NCI-H2227 treated with DMSO at 0.1 percent for 48 hours (cell line): ENCODE measurements at regions not wholly inside any gene's neighbourhood (a gene's known extent, or its start where the extent isn't known, plus 50 kb on each side); places are given as distances from the start of the nearest gene placed in this dataset.

ENCODE experiments used
- DNase-seq: peaks from one replicate; lab custom pipeline; 2025; lab: John Stamatoyannopoulos, UW

DNA sequence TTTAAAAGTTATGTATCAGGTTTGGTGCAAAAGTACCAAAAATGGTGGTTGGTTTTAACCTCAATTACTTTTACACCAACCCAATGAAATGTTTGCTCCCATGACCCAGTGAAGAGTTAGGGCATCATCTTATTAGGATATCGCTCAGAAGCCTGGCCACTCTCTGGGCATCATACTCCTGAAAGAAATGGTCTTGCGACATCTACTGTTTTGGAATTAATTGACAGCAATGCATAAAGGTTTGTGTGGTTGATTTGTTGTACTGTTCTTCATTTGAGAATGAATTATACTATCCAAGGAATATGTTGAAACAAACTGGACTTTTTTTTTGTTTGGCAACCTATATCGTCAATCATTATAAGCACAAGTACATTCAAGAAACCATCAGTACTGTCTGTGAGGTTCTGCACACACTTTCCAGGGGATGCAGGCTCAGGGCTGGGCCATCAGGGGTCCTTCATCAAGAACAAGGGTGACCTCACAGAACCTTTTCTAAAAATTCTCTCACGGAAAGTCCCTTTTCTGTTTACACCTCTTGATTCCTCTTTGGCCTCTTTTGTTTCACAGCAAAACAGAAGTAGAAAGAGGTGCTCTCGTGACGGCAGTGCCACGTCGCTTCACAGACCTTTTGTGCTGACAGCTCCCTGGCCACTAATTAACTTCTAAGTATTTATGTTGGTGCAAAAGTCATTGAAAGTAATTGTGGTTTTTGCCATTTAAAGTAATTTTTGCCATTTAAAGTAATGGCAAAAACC, 117.2 kb upstream of the KLF6 start:
- no peak for DNase-seq

GRCh38 chr10:3901370-3901769, 116.4 kb upstream of the KLF6 start:
- no peak for DNase-seq

GRCh38 chr10:3900391-3900790, 115.4 kb upstream of the KLF6 start:
- no peak for DNase-seq

DNA sequence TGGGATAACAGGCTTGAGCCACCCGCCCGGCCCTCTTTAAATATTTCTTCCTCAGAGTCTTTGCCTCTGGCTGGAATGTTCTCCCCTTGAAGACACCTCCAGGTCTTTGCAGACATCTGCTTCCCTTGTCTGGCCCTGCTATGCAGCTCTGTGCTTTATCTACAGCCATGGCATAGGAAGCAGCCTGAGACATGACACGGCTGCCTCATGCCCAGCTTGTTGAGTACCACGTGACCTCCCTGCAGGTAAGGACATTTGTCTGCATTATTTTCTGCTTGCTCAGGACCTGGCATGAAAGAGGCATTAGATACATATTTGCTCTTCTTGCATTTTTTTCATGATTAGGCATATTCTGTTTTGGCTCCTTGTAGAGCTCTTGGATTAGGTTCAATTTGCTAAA, 113.8 kb upstream of the KLF6 start:
- DNase-seq: no peak

- no peak for DNase-seq
Measured at GRCh38 chr10:3897156-3897555, 112.1 kb upstream of the KLF6 start.

- no peak for DNase-seq
Measured at GRCh38 chr10:3896161-3896560, 111.2 kb upstream of the KLF6 start.

DNA sequence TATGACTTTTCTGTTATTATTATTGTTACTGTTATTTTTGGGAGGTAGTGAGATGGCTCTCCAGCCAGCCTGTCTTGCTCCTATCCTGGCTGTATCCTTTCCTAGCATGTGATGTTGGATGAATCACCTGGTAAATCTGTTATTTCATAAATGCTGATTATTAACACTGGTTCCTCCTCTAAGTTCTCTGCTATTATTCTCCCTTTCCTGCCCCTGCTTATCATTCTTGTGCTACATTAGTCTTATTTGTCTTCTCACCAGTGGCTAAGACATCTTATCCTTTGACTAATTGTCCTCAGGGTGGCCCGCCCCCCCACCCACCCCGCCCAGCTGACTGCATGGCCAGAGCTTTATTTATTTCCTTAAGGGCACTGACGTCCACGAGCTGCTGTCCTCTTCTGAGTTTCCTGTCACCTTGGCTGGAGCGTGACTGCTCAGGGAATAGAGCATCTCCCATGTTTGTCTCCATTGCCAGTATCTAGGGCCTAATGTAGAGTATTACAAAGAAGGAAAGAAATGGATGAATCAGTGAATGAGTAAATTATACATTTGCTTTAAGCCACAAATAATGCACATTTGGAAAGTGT, 110.1 kb upstream of the KLF6 start:
- DNase-seq: no peak

DNA sequence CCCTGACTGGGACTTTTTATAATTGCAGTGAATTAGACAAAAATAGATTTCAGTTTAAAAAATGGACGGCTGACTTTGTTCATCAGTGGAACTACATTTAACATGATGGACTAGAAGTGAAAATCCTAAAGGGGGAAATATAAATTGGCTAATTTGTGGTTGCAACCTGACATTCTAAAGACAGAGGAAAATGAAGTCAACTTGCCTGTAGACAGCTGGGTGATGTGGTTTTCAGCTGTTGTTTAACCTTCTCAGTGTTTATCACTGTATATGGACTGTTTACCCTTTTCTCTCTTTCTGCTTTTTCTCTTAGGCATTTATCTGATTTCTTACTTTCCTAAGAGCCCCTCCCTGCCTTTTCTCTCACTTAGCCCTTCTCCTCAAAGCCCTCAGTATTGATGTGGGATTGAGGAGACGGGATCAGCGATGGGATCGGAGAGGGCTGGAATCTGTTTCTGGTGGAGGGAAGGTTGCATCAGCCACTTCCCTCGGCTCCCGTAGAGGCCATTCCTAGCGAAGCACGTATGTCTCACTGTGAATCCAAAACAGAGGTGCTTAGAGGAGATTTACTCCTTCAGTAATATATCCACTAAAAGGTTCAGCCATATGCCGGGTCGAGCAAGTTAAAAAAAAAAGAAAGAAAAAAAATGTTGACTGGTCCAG, 109.0 kb upstream of the KLF6 start:
- no peak for DNase-seq

GRCh38 chr10:3892440-3893425, 107.7 kb upstream of the KLF6 start:
- DNase-seq: no peak

DNA sequence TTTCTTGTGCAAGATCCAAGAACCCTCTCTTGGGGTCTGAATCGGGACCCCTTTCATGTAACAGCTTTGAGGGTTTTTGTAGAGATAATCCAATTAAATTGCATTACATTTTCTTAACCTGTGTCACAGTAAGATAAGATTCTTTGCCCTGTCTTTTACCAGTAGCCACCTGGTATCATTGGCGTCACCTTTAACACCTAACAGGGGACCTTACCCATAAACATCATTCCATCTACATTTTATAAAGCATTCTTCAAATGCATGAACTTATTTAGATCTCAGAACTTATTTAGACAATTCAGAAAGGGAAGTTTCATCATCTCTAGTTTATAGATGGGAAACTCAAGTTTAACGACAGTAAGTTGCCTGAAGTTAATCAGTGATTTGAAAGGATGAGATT, 106.4 kb upstream of the KLF6 start:
- no peak for DNase-seq

DNA sequence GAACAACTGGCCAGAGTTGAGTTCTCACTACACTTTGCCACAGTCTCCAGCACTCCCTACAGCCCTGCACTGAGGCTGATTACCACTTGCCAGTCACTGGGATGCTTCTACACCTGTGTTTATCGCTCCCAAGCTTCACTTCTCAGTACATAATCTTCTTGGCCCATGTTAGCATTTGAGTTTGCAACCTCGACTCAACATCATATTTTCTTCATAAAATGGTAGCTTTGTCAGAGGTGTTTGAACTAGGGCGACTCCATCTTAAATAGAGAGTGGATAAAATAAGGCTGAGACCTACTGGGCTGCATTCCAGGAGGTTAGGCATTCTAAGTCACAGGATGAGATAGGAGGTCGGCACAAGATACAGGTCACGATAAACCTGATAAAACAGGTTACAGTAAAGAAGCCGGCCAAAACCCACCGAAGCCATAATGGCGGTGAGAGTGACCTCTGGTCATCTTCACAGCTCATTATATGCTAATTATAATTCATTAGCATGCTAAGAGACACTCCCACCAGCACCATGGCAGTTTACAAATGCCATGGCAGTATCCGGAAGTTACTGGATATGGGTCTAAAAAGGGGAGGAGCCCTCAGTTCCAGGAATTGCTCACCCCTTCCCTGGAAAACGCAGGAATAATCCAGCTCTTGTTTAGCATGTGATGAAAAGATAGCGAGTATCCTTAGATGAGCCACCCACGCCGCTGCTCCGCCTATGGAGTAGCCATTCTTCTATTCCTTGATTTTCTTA, 105.8 kb upstream of the KLF6 start:
- DNase-seq: no peak

- no peak for DNase-seq
Measured at GRCh38 chr10:3889961-3890522, 105.0 kb upstream of the KLF6 start.

DNA sequence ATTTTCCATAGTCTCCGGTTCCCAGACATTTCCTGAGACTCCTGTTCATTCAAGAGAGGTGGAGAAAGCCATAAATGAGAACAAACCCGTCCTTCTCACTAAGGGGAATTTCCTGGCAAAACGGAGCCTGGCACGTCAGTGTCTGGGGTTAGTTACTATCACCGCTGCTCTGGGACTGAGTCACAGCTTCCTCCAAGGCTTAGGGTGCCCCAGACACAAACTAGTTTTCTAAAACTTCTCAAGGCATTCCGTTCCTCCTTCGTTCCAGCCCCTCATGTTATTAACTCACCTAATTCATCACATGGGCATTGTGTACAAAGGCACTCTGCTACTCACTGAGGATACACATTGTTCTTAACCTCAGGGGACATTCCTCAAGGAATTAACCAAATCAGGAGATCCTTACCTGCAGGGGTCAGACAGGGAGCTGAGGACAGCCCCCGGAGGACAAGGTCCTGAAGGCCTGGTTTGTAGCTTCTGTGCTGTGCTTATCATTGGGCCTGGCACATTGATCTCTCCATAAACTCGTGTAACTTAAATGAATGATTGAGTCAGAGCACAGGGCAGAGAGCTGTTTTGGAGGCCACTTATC, 103.0 kb upstream of the KLF6 start:
- no peak for DNase-seq

- DNase-seq: no peak
Measured at GRCh38 chr10:3887404-3887803, 102.4 kb upstream of the KLF6 start.

DNA sequence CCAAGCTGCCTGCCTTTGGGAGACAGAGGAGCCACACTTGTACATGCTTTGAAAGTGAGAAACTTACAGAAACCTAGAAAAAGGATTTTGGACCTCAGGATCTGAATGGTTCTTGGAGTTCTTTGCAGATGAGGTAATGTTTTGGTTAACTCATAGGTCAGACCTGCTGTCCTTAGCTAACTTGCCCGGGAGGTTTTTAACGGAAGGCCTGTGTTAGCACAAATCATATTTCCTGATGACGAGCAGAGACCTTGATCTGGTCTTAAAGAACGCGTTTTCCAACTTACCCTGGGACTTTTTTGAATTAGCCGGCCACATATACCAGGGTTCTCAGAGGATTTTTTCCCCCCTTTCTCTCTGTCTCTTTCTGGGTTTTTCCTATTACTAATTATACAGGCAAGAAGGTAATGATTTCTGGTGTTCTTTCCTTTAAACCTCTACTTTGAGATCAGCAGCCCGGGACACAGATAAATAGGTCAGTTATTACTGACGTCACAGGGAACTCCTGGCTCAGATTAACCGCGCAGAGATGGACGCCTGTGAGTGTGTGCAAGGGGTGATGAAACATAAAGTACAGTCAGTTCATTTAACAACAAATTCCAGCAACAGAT, 101.7 kb upstream of the KLF6 start:
- no peak for DNase-seq

DNA sequence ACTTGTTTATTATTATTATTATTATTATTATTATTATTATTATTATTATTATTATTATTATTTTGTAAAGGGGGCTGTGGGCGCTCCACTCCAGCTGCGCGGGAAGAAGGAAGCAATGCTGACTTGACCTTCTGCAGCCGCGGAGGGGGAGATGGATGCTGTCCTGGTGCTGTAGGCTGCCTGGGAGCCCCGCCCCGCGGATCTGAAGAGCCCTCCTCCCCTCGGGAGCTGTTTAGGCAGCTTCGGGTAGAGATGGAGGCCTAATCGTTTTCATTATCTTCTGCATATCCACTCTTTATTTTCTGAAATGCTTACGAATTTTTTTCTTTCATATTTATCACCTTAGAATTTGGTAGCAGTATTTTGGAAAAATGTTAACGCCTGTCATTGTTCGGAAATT, 101.2 kb upstream of the KLF6 start:
- no peak for DNase-seq

GRCh38 chr10:3882855-3883254, 97.8 kb upstream of the KLF6 start:
- DNase-seq: peak; percentile 1

DNA sequence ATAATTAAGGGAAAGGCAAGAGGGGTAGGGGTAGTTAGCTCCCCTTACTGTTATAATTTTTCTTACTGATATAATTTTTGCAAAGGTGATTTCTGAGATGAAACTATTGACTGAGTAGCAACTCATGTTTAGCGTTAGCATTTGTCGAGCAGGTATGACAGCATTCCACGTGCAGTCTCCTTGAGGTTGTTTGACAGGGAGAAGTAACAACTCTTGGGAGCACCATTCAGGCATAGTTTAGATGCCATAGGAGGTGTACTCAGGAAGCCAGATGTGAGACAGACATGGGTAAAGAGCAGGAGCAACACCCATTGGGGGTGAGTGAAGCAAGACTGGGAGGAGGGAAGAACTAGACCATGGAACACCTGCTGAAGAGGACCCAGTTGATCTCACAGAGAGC, 96.6 kb upstream of the KLF6 start:
- no peak for DNase-seq

- DNase-seq: no peak
Measured at GRCh38 chr10:3879073-3879472, 94.1 kb upstream of the KLF6 start.

DNA sequence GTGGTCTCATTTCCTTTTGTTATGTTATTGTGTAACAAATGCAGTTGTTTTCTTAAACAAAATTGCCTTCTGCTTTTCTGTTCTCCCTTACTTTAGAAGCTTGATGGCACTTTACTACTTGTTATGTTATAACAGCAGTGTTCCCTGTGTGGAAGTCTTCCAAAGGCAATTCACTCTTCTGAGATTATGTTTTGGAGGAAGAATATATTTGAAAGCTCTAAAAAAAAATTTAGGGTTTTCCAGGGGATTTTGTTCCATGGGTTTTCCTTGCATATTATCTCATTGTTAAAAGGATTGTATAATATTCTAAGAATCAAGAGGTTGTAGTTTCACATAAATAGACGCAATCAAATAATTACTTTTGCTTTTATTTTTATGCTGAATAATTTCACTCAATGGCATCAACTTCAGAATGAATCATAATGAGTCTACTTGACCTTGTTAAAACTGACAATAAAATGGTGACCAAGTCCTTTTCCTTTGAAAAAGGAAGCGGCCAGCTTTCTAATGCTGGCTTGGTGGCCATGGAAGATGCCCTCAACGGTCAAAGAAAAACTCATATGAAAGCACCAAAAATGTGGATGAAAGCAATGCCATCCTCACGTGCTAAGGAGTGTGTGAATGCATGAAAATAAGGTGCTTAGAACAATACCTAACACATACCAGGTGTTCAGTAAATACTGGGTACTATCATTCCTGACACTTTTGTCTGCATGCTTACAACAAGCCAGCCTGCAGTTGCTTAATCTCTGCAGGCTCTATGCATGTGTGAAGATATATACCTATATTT, 92.4 kb upstream of the KLF6 start:
- no peak for DNase-seq
